K562 (cell line): ENCODE measurements at regions not wholly inside any gene's neighbourhood (a gene's known extent, or its start where the extent isn't known, plus 50 kb on each side); places are given as distances from the start of the nearest gene placed in this dataset.

Experiments used
- CHD4 ChIP-seq: fragments of 200-600 bp; sonication (generic); IDR thresholded peaks from 3 replicates; pipeline ENCODE4 v1.6.1; 2012; ENCODE audit warnings: low read depth, mild to moderate bottlenecking, mixed read lengths, low read length, inconsistent platforms; ENCODE audit not compliant: insufficient read depth, insufficient replicate concordance, poor library complexity, severe bottlenecking
- EGR1 ChIP-seq: fragments of 450-650 bp; conservative IDR thresholded peaks from 2 replicates; pipeline ENCODE4 v1.6.1; 2017; ENCODE audit warnings: mild to moderate bottlenecking
- EZH2 ChIP-seq: IDR thresholded peaks from 2 replicates; pipeline ENCODE4 v1.6.1; 2012; ENCODE audit warnings: low read depth, mild to moderate bottlenecking, inconsistent platforms, low read length, borderline replicate concordance
- ZBTB7A ChIP-seq: IDR thresholded peaks from 2 replicates; pipeline ENCODE4 v1.6.1; 2011; ENCODE audit warnings: low read depth, mild to moderate bottlenecking, low read length, moderate library complexity, borderline replicate concordance; ENCODE audit not compliant: control insufficient read depth
- TF ChIP-seq, protein P1 (sequence below), 3 experiments: IDR thresholded peaks in 2 of 3; conservative IDR thresholded peaks in 1 of 3; 2 replicates each; pipeline ENCODE4 v1.5.1; 2011 to 2012; ENCODE audit warnings: low read length in 3 of 3, mild to moderate bottlenecking in 3 of 3, control low read depth in 2 of 3, improper control_type of control experiment in 1 of 3, inconsistent platforms in 1 of 3, low read depth in 1 of 3, mixed read lengths in 1 of 3, moderate library complexity in 1 of 3; ENCODE audit not compliant: insufficient read depth in 2 of 3

DNA sequence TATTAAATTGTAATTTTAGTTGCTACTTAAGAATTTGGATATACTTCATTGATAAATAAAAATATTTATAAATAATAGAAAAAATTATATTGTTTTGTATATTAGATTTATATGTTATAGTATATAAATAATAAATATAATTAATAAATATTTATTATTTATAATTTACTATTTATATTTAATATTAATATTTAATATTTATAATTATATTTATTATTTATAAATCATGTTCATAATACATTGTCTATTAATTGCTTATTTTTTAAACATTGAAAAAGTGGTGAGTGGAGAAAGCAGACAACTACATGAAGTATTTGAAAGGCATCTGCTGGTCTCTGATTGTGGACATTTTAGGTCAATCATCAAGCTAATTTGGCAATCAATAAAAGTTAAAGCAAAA is 464.5 kb downstream of the MMUT start:
- TF ChIP-seq, protein P1, sequence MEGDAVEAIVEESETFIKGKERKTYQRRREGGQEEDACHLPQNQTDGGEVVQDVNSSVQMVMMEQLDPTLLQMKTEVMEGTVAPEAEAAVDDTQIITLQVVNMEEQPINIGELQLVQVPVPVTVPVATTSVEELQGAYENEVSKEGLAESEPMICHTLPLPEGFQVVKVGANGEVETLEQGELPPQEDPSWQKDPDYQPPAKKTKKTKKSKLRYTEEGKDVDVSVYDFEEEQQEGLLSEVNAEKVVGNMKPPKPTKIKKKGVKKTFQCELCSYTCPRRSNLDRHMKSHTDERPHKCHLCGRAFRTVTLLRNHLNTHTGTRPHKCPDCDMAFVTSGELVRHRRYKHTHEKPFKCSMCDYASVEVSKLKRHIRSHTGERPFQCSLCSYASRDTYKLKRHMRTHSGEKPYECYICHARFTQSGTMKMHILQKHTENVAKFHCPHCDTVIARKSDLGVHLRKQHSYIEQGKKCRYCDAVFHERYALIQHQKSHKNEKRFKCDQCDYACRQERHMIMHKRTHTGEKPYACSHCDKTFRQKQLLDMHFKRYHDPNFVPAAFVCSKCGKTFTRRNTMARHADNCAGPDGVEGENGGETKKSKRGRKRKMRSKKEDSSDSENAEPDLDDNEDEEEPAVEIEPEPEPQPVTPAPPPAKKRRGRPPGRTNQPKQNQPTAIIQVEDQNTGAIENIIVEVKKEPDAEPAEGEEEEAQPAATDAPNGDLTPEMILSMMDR (IDR thresholded peaks at IDR 0.05 in 2 of 3, conservative IDR thresholded peaks at IDR 0.05 in 1 of 3; ENCODE audit: insufficient read depth in 2 of 3, low read depth in 1 of 3, low read length in 3 of 3): no peak
- no peak for TF ChIP-seq ZBTB7A
- TF ChIP-seq EGR1: no peak
- no peak for TF ChIP-seq EZH2
- TF ChIP-seq CHD4: no peak
